B cell (primary cell): ENCODE measurements at regions not wholly inside any gene's neighbourhood (a gene's known extent, or its start where the extent isn't known, plus 50 kb on each side); places are given as distances from the start of the nearest gene placed in this dataset.

Experiments
- ATAC-seq: fragments of 200-7000 bp; cut with Tn5 transposase; one replicate; pipeline ENCODE4 v1.10.0; 2021; ENCODE audit warnings: low read depth, mild to moderate bottlenecking, moderate number of reproducible peaks, moderate library complexity
- CTCF ChIA-PET: fragments of 350-600 bp; sonication (Branson Sonifier 250); formaldehyde crosslinking; loops from one replicate; lab custom pipeline; 2021; ENCODE audit warnings: antibody characterized with exemption, inconsistent platforms; lab: Charles Lee
- POLR2A ChIA-PET: fragments of 350-600 bp; sonication (Branson Sonifier 250); formaldehyde crosslinking; loops from one replicate; lab custom pipeline; 2021; ENCODE audit warnings: antibody characterized with exemption; lab: Charles Lee
- DNase-seq: peaks from one replicate; pipeline ENCODE4 v3.0.0; 2013
- H2AFZ ChIP-seq: 2 replicates; pipeline ENCODE4 v1.6.1; 2012; ENCODE audit warnings: mild to moderate bottlenecking, low read depth, low read length; ENCODE audit not compliant: insufficient read depth, poor library complexity, severe bottlenecking
- H3K27ac ChIP-seq, 2 donors: 1 replicate in 1 of 2; 2 replicates in 1 of 2; pipeline ENCODE4 v1.5.1; 2012 to 2013; ENCODE audit warnings: low read length in 2 of 2, mild to moderate bottlenecking in 2 of 2, moderate library complexity in 1 of 2
- H3K27me3 ChIP-seq, 4 experiments: fragments of 200-600 bp in 1 of 4; sonication (generic) in 1 of 4; replicated peaks in 1 of 4; 1 replicate in 2 of 4; 2 replicates in 2 of 4; pipeline versions ENCODE4 v1.6.1 to v1.7.0; 2013 to 2016; ENCODE audit warnings: low read length in 3 of 4, mild to moderate bottlenecking in 2 of 4, mixed read lengths in 1 of 4, moderate library complexity in 1 of 4; ENCODE audit not compliant: insufficient read depth in 4 of 4, control insufficient read depth in 3 of 4; ENCODE audit errors: control extremely low read depth in 1 of 4
- H3K36me3 ChIP-seq, 2 experiments: replicated peaks in 1 of 2; 1 replicate in 1 of 2; 2 replicates in 1 of 2; pipeline versions ENCODE4 v1.6.1 to v1.7.1; 2013; ENCODE audit warnings: low read length in 1 of 2; ENCODE audit not compliant: insufficient read depth in 2 of 2, control insufficient read depth in 1 of 2; ENCODE audit errors: control extremely low read depth in 1 of 2, extremely low read depth in 1 of 2
- H3K4me1 ChIP-seq, 2 donors: fragments of 200-600 bp in 1 of 2; sonication (generic) in 1 of 2; 1 replicate in 1 of 2; 2 replicates in 1 of 2; pipeline versions ENCODE4 v1.5.1 to v1.6.1; 2013 to 2017; ENCODE audit warnings: low read length in 2 of 2; ENCODE audit not compliant: control insufficient read depth in 2 of 2, insufficient read depth in 2 of 2
- H3K4me2 ChIP-seq: replicated peaks from 2 replicates; pipeline ENCODE3; 2012; ENCODE audit warnings: mild to moderate bottlenecking, low read depth, low read length; ENCODE audit not compliant: poor library complexity, severe bottlenecking
- H3K4me3 ChIP-seq, 5 experiments: fragments of 200-600 bp in 1 of 5; sonication (generic) in 1 of 5; 1 replicate in 3 of 5; 2 replicates in 2 of 5; pipeline versions ENCODE4 v1.5.1 to v1.7.0; 2011 to 2016; ENCODE audit warnings: low read length in 4 of 5, mild to moderate bottlenecking in 4 of 5, low read depth in 2 of 5, control low read depth in 1 of 5, moderate library complexity in 1 of 5; ENCODE audit not compliant: insufficient read depth in 1 of 5; ENCODE audit errors: control extremely low read depth in 1 of 5, extremely low read depth in 1 of 5
- H3K79me2 ChIP-seq: fragments of 200-600 bp; sonication (generic); one replicate; pipeline ENCODE4 v1.6.0; 2016; ENCODE audit warnings: low read length; ENCODE audit not compliant: control insufficient read depth, insufficient read depth
- H3K9ac ChIP-seq: fragments of 200-600 bp; sonication (generic); 2 replicates; pipeline ENCODE4 v1.6.1; 2017; ENCODE audit warnings: mild to moderate bottlenecking, low read length, moderate library complexity
- H3K9me3 ChIP-seq, 3 donors: one replicate each; pipeline versions ENCODE4 v1.6.1 to v1.7.1; 2013; ENCODE audit warnings: low read length in 2 of 3; ENCODE audit not compliant: control insufficient read depth in 2 of 3, insufficient read depth in 1 of 3; ENCODE audit errors: control extremely low read depth in 1 of 3
- H4K20me1 ChIP-seq: 2 replicates; pipeline ENCODE4 v1.6.0; 2012; ENCODE audit warnings: mild to moderate bottlenecking, low read length; ENCODE audit not compliant: insufficient read depth, control insufficient read depth, poor library complexity, severe bottlenecking
- H3K27ac Mint-ChIP-seq: one replicate; pipeline ENCODE4 v1.8.0; 2021; ENCODE audit warnings: mixed read lengths
- H3K27me3 Mint-ChIP-seq: one replicate; pipeline ENCODE4 v1.8.0; 2021; ENCODE audit warnings: mixed read lengths
- H3K4me1 Mint-ChIP-seq: one replicate; pipeline ENCODE4 v1.8.0; 2021; ENCODE audit warnings: mixed read lengths
- H3K4me3 Mint-ChIP-seq: one replicate; pipeline ENCODE4 v1.8.0; 2021; ENCODE audit warnings: mixed read lengths
- H3K9me3 Mint-ChIP-seq: one replicate; pipeline ENCODE4 v1.8.0; 2022; ENCODE audit warnings: mixed read lengths; ENCODE audit not compliant: insufficient read depth
- EZH2 ChIP-seq: IDR thresholded peaks from 2 replicates; pipeline ENCODE4 v1.6.1; 2012; ENCODE audit warnings: borderline replicate concordance, low read depth, mild to moderate bottlenecking, moderate library complexity, low read length; ENCODE audit not compliant: insufficient read depth, poor library complexity, severe bottlenecking
- WGBS: methylation state at CpG from one replicate; pipeline ENCODE4 v1.1.5; 2013; ENCODE audit warnings: missing lambda C conversion rate; ENCODE audit not compliant: insufficient coverage; 5-methylcytosine and 5-hydroxymethylcytosine counted together
- intact Hi-C: fragments of 100-400 bp; cut with micrococcal nuclease; formaldehyde crosslinking; loops from one replicate; pipeline ENCODE4 v1.10.0; 2022
- TF ChIP-seq, protein P1 (sequence below): fragments of 200-600 bp; IDR thresholded peaks from one replicate; pipeline ENCODE4 v1.8.0; 2022; ENCODE audit warnings: antibody characterized with exemption, mild to moderate bottlenecking

- WGBS: 89% methylated on average over 9 of the region's 16 CpGs
- no peaks in the 10 kb centered on the region for H4K20me1 ChIP-seq
- no peak for DNase-seq
- H3K9me3 ChIP-seq: peaks cover 0 to 49% (median 0%) of the 10 kb centered on the region in 3 donors
- H3K9ac ChIP-seq: no peak overlapping the region
- no peak overlapping the region for H3K27ac ChIP-seq
- no peak overlapping the region for H3K4me3 Mint-ChIP-seq
- H3K27me3 Mint-ChIP-seq: no peaks in the 10 kb centered on the region
- no peak overlapping the region for H2AFZ ChIP-seq
- no peaks in the 10 kb centered on the region for H3K36me3 ChIP-seq
- no peaks in the 10 kb centered on the region for H3K4me1 Mint-ChIP-seq
- H3K27me3 ChIP-seq: no peaks in the 10 kb centered on the region
- no peak for ATAC-seq
- intact Hi-C loops: no loop called here
- no peaks in the 10 kb centered on the region for H3K79me2 ChIP-seq
- no peaks in the 10 kb centered on the region for H3K4me1 ChIP-seq
- CTCF ChIA-PET: no interaction called here
- no peak overlapping the region for H3K4me2 ChIP-seq
- TF ChIP-seq EZH2: no peak
- TF ChIP-seq, protein P1, sequence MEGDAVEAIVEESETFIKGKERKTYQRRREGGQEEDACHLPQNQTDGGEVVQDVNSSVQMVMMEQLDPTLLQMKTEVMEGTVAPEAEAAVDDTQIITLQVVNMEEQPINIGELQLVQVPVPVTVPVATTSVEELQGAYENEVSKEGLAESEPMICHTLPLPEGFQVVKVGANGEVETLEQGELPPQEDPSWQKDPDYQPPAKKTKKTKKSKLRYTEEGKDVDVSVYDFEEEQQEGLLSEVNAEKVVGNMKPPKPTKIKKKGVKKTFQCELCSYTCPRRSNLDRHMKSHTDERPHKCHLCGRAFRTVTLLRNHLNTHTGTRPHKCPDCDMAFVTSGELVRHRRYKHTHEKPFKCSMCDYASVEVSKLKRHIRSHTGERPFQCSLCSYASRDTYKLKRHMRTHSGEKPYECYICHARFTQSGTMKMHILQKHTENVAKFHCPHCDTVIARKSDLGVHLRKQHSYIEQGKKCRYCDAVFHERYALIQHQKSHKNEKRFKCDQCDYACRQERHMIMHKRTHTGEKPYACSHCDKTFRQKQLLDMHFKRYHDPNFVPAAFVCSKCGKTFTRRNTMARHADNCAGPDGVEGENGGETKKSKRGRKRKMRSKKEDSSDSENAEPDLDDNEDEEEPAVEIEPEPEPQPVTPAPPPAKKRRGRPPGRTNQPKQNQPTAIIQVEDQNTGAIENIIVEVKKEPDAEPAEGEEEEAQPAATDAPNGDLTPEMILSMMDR: no peak
- H3K27ac Mint-ChIP-seq: no peak overlapping the region
- POLR2A ChIA-PET: no interaction called here
- no peak overlapping the region for H3K4me3 ChIP-seq
- H3K9me3 Mint-ChIP-seq: peaks cover 4% of the 10 kb centered on the region
Observed at GRCh38 chr18:78579854-78580577, 399.6 kb upstream of the SALL3 start.

- Mint-ChIP-seq H3K27ac (no peak overlapping the region), H3K4me3 (no peak overlapping the region), H3K4me1 (no peaks in the 10 kb centered on the region), H3K9me3 (peaks cover 3% of the 10 kb centered on the region), H3K27me3 (no peaks in the 10 kb centered on the region)
- DNase-seq: no peak
- H3K36me3 ChIP-seq: no peaks in the 10 kb centered on the region
- no peak overlapping the region for H3K4me3 ChIP-seq
- no peak overlapping the region for H3K27ac ChIP-seq
- 96% methylated on average over 7 of the region's 7 CpGs for WGBS
- H3K27me3 ChIP-seq: no peaks in the 10 kb centered on the region
- no peak for TF ChIP-seq EZH2
- TF ChIP-seq, protein P1: no peak
- H3K79me2 ChIP-seq: no peaks in the 10 kb centered on the region
- intact Hi-C loops: no loop called here
- no peak overlapping the region for H3K4me2 ChIP-seq
- CTCF ChIA-PET: no interaction called here
- H4K20me1 ChIP-seq: no peaks in the 10 kb centered on the region
- peaks cover 0 to 46% (median 0%) of the 10 kb centered on the region in 3 donors for H3K9me3 ChIP-seq
- POLR2A ChIA-PET: no interaction called here
- no peaks in the 10 kb centered on the region for H3K4me1 ChIP-seq
- H3K9ac ChIP-seq: no peak overlapping the region
- no peak for ATAC-seq
- H2AFZ ChIP-seq: no peak overlapping the region
Observed at GRCh38 chr18:78580835-78581339, 398.7 kb upstream of the SALL3 start.
